CD14-positive monocyte (primary cell): ENCODE measurements at regions not wholly inside any gene's neighbourhood (a gene's known extent, or its start where the extent isn't known, plus 50 kb on each side); places are given as distances from the start of the nearest gene placed in this dataset.

Experiments used
- DNase-seq, 3 donors: peaks; one replicate each; pipeline ENCODE4 v3.0.0-alpha.2; 2011 to 2022
- H2AFZ ChIP-seq: 2 replicates; pipeline ENCODE4 v1.6.0; 2012; ENCODE audit warnings: mild to moderate bottlenecking, low read depth, low read length, inconsistent platforms; ENCODE audit not compliant: insufficient read depth, poor library complexity, severe bottlenecking
- H3K27ac ChIP-seq, 2 donors: 1 replicate in 1 of 2; 2 replicates in 1 of 2; pipeline ENCODE4 v1.5.1; 2012 to 2013; ENCODE audit warnings: low read length in 2 of 2, control low read depth in 1 of 2, inconsistent platforms in 1 of 2, low read depth in 1 of 2, mild to moderate bottlenecking in 1 of 2
- H3K27me3 ChIP-seq, 2 donors: one replicate each; pipeline versions ENCODE4 v1.6.0 to v1.6.1; 2011 to 2013; ENCODE audit warnings: low read length in 2 of 2; ENCODE audit not compliant: control insufficient read depth in 2 of 2, insufficient read depth in 2 of 2
- H3K36me3 ChIP-seq, 2 donors: replicated peaks in 1 of 2; 1 replicate in 1 of 2; 2 replicates in 1 of 2; pipeline versions ENCODE4 v1.5.1 to v1.6.1; 2012 to 2013; ENCODE audit warnings: low read length in 2 of 2, control low read depth in 1 of 2, inconsistent platforms in 1 of 2, mild to moderate bottlenecking in 1 of 2; ENCODE audit not compliant: insufficient read depth in 2 of 2, control insufficient read depth in 1 of 2
- H3K4me1 ChIP-seq, 2 donors: 1 replicate in 1 of 2; 2 replicates in 1 of 2; pipeline versions ENCODE4 v1.5.1 to v1.6.1; 2012 to 2013; ENCODE audit warnings: low read length in 2 of 2, control low read depth in 1 of 2, inconsistent platforms in 1 of 2, mild to moderate bottlenecking in 1 of 2, moderate library complexity in 1 of 2; ENCODE audit not compliant: insufficient read depth in 2 of 2, control insufficient read depth in 1 of 2
- H3K4me2 ChIP-seq: replicated peaks from 2 replicates; pipeline ENCODE3; 2012; ENCODE audit warnings: low read length, moderate library complexity, mild to moderate bottlenecking; ENCODE audit not compliant: poor library complexity, severe bottlenecking; ENCODE audit errors: extremely low read depth
- H3K4me3 ChIP-seq, 3 experiments: fragments of 200-600 bp in 1 of 3; sonication (generic) in 1 of 3; replicated peaks in 1 of 3; 1 replicate in 2 of 3; 2 replicates in 1 of 3; pipeline ENCODE4 v1.5.1; 2011 to 2013; ENCODE audit warnings: low read length in 3 of 3, mild to moderate bottlenecking in 3 of 3, control low read depth in 2 of 3, low read depth in 2 of 3, inconsistent platforms in 1 of 3, moderate library complexity in 1 of 3
- H3K79me2 ChIP-seq: 2 replicates; pipeline ENCODE4 v1.6.0; 2012; ENCODE audit warnings: mild to moderate bottlenecking, control low read depth, inconsistent platforms, low read length, moderate library complexity; ENCODE audit not compliant: insufficient read depth
- H3K9ac ChIP-seq: 2 replicates; pipeline ENCODE4 v1.6.0; 2017; ENCODE audit warnings: low read length, mild to moderate bottlenecking; ENCODE audit not compliant: insufficient read depth, poor library complexity, severe bottlenecking
- H3K9me3 ChIP-seq, 2 donors: replicated peaks in 1 of 2; 1 replicate in 1 of 2; 2 replicates in 1 of 2; pipeline versions ENCODE4 v1.5.1 to v1.6.1; 2012 to 2013; ENCODE audit warnings: low read length in 2 of 2, control low read depth in 1 of 2; ENCODE audit not compliant: control insufficient read depth in 1 of 2, insufficient read depth in 1 of 2
- H4K20me1 ChIP-seq: 2 replicates; pipeline ENCODE4 v1.6.0; 2012; ENCODE audit warnings: mild to moderate bottlenecking, low read length, control low read depth, moderate library complexity; ENCODE audit not compliant: insufficient read depth
- H3K27ac Mint-ChIP-seq, 7 donors: one replicate each; pipeline ENCODE4 v1.8.0; 2020; ENCODE audit warnings: mild to moderate bottlenecking in 7 of 7, mixed read lengths in 7 of 7, moderate library complexity in 6 of 7, inconsistent platforms in 2 of 7
- H3K27me3 Mint-ChIP-seq, 3 donors: one replicate each; pipeline ENCODE4 v1.8.0; 2021 to 2022; ENCODE audit warnings: low read depth in 3 of 3, mild to moderate bottlenecking in 3 of 3, mixed read lengths in 3 of 3, moderate library complexity in 3 of 3, inconsistent platforms in 1 of 3
- H3K36me3 Mint-ChIP-seq, 2 donors: one replicate each; pipeline ENCODE4 v1.8.0; 2020; ENCODE audit warnings: mixed read lengths in 2 of 2, inconsistent platforms in 1 of 2, mild to moderate bottlenecking in 1 of 2
- H3K4me1 Mint-ChIP-seq: one replicate; pipeline ENCODE4 v1.8.0; 2020; ENCODE audit warnings: mild to moderate bottlenecking, mixed read lengths
- H3K4me3 Mint-ChIP-seq, 2 donors: one replicate each; pipeline ENCODE4 v1.8.0; 2020; ENCODE audit warnings: mild to moderate bottlenecking in 2 of 2, mixed read lengths in 2 of 2, moderate library complexity in 1 of 2
- H3K9me3 Mint-ChIP-seq, 7 donors: one replicate each; pipeline ENCODE4 v1.8.0; 2020 to 2022; ENCODE audit warnings: mixed read lengths in 7 of 7, mild to moderate bottlenecking in 6 of 7, moderate library complexity in 6 of 7, inconsistent platforms in 2 of 7
- WGBS: methylation state at CpG from one replicate; pipeline ENCODE4 v1.1.5; 2013; ENCODE audit warnings: missing lambda C conversion rate; ENCODE audit not compliant: insufficient coverage; 5-methylcytosine and 5-hydroxymethylcytosine counted together
- intact Hi-C, 2 donors: fragments of 100-400 bp; cut with micrococcal nuclease; formaldehyde crosslinking; loops; one replicate each; pipeline versions ENCODE4 v1.15.0 to v1.15.1; 2023
- TF ChIP-seq, protein P1 (sequence below): fragments of 200-600 bp; IDR thresholded peaks from one replicate; pipeline ENCODE4 v1.8.0; 2022; ENCODE audit warnings: antibody characterized with exemption, mild to moderate bottlenecking

DNA sequence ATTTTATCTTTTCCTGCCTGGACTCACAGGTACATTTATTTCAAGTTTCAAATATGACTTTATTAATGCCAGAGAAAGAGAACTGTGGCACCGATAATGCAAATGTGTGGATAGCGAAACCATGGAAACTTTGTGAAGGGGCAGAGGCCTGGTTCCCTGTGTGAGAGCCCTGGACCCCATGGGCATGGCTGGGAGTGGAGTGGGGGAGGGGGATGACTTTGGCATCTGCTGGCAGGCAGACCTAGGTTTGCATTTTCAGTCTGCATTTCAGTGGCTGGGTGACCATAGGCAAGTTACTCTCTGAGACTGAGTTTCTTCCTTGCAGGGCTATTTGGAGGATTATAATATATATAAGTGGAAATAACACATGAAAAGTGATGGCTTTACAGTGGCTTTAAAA lies 163.8 kb upstream of the TMTC4 start:
- intact Hi-C loops = no loop called here
- no peak overlapping the region for H3K4me3 Mint-ChIP-seq

DNA sequence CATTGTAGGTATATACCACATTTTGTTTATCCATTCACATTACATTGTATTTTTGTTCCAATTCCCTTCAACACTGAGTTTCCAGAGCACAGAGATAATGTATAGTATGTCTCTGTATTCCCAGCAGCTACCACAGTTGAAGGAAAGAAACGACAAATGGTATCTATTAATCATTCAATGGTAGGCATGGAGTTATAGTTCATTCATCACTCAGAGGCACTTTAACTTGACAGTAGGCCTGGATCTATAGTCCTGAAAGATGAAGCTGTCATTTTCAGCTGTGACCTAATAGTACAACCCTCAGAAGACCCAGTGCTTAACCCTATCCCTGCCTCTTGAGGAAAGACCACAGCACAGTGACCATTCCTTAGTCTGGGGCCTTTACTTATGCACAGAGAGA lies 163.0 kb upstream of the TMTC4 start:
- H3K36me3 ChIP-seq = no peaks in the 10 kb centered on the region
- no peak overlapping the region for H3K27ac ChIP-seq
- H3K4me3 ChIP-seq = no peak overlapping the region
- intact Hi-C loops = no loop called here
- Mint-ChIP-seq H3K36me3 (no peaks in the 10 kb centered on the region), H3K4me1 (no peaks in the 10 kb centered on the region), H3K9me3 (peaks cover 0 to 8% (median 2%) of the 10 kb centered on the region in 7 donors), H3K4me3 (no peak overlapping the region), H3K27me3 (peaks cover 0 to 3% (median 1%) of the 10 kb centered on the region in 3 donors), H3K27ac (no peak overlapping the region)
- no peaks in the 10 kb centered on the region for H4K20me1 ChIP-seq
- TF ChIP-seq, protein P1, sequence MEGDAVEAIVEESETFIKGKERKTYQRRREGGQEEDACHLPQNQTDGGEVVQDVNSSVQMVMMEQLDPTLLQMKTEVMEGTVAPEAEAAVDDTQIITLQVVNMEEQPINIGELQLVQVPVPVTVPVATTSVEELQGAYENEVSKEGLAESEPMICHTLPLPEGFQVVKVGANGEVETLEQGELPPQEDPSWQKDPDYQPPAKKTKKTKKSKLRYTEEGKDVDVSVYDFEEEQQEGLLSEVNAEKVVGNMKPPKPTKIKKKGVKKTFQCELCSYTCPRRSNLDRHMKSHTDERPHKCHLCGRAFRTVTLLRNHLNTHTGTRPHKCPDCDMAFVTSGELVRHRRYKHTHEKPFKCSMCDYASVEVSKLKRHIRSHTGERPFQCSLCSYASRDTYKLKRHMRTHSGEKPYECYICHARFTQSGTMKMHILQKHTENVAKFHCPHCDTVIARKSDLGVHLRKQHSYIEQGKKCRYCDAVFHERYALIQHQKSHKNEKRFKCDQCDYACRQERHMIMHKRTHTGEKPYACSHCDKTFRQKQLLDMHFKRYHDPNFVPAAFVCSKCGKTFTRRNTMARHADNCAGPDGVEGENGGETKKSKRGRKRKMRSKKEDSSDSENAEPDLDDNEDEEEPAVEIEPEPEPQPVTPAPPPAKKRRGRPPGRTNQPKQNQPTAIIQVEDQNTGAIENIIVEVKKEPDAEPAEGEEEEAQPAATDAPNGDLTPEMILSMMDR = no peak
- peaks cover 0 to 9% of the 10 kb centered on the region in 2 donors for H3K9me3 ChIP-seq
- no peak overlapping the region for H3K9ac ChIP-seq
- no peak overlapping the region for H3K4me2 ChIP-seq
- no peaks in the 10 kb centered on the region for H3K27me3 ChIP-seq
- H3K4me1 ChIP-seq = no peaks in the 10 kb centered on the region
- no peaks in the 10 kb centered on the region for H3K79me2 ChIP-seq
- DNase-seq = no peak
- H2AFZ ChIP-seq = no peak overlapping the region
- no CpG with 5 or more reads among the region's 1 CpG for WGBS

More for the DNA sequence above, 163.8 kb upstream of the TMTC4 start:
- Histone ChIP-seq H3K27ac (no peak overlapping the region), H3K4me3 (no peak overlapping the region), H2AFZ (no peak overlapping the region), H3K9ac (no peak overlapping the region), H3K36me3 (no peaks in the 10 kb centered on the region), H3K27me3 (no peaks in the 10 kb centered on the region), H3K9me3 (peaks cover 0 to 9% of the 10 kb centered on the region in 2 donors), H3K4me2 (no peak overlapping the region), H4K20me1 (no peaks in the 10 kb centered on the region), H3K79me2 (no peaks in the 10 kb centered on the region), H3K4me1 (no peaks in the 10 kb centered on the region)
- 92% methylated on average over 2 of the region's 2 CpGs for WGBS
- DNase-seq = no peak
- Mint-ChIP-seq H3K27ac (no peak overlapping the region), H3K4me1 (no peaks in the 10 kb centered on the region), H3K36me3 (no peaks in the 10 kb centered on the region), H3K27me3 (peaks cover 0 to 3% (median 1%) of the 10 kb centered on the region in 3 donors), H3K9me3 (peaks cover 0 to 8% (median 2%) of the 10 kb centered on the region in 7 donors)
- TF ChIP-seq, protein P1 = no peak
